NCI-H146 (cell line): ENCODE measurements at regions not wholly inside any gene's neighbourhood (a gene's known extent, or its start where the extent isn't known, plus 50 kb on each side); places are given as distances from the start of the nearest gene placed in this dataset.
"Not testable (repeated sequence)": the region's sequence is repeated elsewhere in the genome, so short reads cannot be mapped to it uniquely, and the experiment has no call there.

ENCODE experiments used
- DNase-seq: peaks from one replicate; lab custom pipeline; 2025; lab: John Stamatoyannopoulos, UW

- no peak for DNase-seq
Observed at GRCh38 chr6:165776691-165777090, 113.7 kb upstream of the PDE10A start.

GRCh38 chr6:165775721-165776120 lies 112.7 kb upstream of the PDE10A start:
- DNase-seq: no peak

GRCh38 chr6:165774903-165775601 lies 112.0 kb upstream of the PDE10A start:
- peak; percentile 5 for DNase-seq

- no peak for DNase-seq
Observed at GRCh38 chr6:165770397-165771082, 107.5 kb upstream of the PDE10A start.

- no peak for DNase-seq
Observed at GRCh38 chr6:165769884-165770283, 106.8 kb upstream of the PDE10A start.

- no peak for DNase-seq
Observed at GRCh38 chr6:165769401-165769800, 106.4 kb upstream of the PDE10A start.

DNA sequence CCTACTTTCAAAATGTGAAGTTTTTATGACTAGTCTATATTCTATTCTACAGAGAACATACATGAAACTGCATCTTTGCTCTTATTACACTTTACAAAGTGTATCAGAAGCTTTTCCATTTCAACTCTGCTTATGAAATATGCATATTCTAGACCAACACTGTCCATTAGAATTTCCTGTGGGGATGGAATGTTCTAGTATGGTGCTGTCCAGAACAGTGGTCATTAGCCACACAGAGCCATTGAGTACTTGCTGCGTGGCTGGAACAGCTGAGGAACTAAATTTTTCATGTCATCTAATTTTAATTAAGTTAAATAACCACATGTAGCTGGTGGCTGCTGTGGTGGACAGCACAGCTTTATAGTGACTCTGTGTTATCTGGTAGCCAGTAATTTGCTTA lies 105.9 kb upstream of the PDE10A start:
- no peak for DNase-seq

- DNase-seq: no peak
Observed at GRCh38 chr6:165767228-165767627, 104.2 kb upstream of the PDE10A start.

GRCh38 chr6:165766457-165766856 lies 103.4 kb upstream of the PDE10A start:
- DNase-seq: no peak

DNA sequence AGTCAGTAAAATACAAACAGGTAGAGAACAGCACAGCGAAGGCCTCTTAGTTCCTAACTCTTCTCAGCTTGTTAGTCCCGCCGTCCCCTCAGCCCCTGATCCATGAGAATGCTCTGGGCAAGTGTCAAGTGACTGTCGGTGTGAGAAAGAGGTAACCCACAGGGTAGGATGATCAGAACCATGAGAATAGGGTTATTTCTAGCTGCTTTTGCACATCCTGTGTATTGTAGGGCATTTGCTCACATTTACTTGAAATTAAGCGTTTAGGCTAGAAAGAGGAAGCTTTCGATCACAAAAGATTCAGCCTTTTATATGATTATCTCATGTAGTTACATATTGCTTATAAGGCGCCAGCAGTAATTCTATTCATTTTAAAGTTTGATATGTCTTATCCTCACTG lies 103.0 kb upstream of the PDE10A start:
- no peak for DNase-seq

DNA sequence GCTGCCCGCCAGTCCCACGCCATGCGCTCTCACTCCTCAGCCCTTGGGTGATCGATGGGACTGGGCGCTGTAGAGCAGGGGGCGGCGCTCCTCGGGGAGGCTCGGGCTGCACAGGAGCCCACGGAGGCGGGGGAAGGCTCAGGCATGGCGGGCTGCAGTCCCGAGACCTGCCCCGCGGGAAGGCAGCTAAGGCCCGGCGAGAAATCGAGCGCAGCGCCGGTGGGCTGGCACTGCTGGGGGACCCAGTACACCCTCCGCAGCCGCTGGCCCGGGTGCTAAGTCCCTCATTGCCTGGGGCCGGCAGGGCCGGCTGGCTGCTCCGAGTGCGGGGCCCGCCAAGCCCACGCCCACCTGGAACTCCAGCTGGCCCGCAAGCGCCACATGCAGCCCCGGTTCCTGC lies 102.2 kb upstream of the PDE10A start:
- not testable (repeated sequence) for DNase-seq

DNA sequence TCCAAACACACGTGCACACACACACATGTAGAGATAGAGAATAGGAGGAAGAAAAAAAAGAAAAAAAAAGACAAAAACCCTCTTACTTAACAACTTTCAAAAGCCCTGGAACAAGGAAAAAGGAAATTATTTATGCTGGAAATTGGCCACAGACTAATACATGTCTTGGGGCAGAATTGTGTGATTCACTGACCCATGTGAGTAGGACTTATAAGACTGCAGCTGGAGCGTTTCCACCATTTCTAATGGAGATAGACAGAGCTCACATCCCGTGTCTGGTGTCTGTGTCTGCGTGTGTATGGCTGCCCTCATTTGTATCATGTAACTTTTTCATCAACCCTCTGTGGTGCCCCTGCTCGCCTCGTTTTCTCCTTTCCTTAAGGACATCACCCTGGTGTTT lies 99.8 kb upstream of the PDE10A start:
- no peak for DNase-seq

GRCh38 chr6:165762125-165762524 lies 99.1 kb upstream of the PDE10A start:
- no peak for DNase-seq

DNA sequence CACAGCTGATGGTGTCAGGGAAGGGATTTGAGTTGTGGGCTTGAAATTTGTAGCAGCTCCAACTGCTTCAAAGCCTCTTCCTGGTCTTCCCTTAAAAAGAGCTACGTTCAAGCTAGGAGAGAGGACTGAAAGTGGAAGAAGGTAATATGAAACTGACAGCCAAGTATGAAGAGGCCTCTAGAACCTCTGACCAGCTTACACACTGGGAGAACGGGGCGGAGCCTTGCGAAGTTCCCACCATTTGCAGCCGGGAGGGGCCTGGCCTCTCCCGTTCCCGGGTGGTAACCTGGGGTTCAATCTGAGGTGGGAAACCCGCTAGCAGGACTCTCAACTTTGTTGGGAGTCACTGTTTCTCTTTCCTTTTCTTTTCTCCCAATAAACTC lies 97.8 kb upstream of the PDE10A start:
- no peak for DNase-seq

- no peak for DNase-seq
Observed at GRCh38 chr6:165760126-165760802, 97.2 kb upstream of the PDE10A start.

DNA sequence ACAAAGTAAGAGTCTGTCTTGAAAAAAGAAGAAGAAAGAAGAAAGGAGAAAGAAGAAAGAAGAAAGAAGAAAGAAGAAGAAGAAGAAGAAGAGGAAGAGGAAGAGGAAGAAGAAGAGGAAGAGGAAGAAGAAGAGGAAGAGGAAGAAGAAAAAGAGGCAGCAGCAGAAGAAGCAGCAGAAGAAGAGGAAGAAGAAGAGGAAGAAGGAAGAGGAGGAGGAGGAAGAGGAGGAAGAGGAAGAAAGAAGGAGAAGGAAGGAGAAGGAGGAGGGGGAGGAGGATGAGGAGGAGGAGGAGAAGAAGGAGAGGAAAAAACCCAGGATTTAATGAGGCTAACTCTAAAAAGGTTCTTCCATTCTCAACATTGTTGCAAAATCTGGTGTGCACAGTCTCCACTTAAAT lies 95.4 kb upstream of the PDE10A start:
- DNase-seq: no peak

- DNase-seq: no peak
Observed at GRCh38 chr6:165755583-165755982, 92.5 kb upstream of the PDE10A start.

DNA sequence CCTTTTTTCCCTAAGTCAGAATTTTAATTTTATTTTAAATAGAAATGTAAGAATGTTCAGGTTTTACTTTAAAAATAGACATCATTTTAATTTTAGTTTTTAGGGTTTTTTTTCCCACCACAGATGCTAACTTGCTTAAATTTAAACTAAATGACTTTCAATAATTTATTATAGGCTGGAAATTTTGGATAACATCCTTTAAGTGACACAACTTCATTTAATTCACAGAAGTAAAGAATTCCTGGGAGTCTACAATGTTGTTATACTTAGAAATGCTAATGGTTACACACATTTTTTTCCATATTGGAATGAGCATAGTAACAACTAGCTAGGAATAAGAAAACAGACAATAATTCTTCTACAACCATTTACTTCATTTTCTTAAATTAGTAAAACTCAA lies 90.5 kb upstream of the PDE10A start:
- no peak for DNase-seq

DNA sequence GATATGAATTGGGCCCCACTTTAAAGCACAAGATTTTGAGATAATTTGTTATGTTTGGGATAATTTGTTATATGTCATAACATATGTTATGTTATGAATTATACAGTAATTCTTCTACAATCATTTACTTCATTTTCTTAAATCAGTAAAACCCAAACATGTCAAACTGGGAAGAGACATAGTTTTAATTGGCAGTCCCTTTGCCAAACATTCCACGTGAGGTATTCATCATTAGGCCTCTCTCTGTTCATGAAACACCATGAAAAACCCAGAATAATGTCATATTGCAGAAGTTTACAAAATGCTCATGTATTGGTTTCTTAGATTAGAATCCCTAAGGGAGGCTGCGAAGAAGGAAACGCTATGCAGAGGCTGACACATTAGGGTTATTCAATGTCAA lies 89.4 kb upstream of the PDE10A start:
- DNase-seq: no peak

- no peak for DNase-seq
Observed at GRCh38 chr6:165751486-165751885, 88.4 kb upstream of the PDE10A start.

DNA sequence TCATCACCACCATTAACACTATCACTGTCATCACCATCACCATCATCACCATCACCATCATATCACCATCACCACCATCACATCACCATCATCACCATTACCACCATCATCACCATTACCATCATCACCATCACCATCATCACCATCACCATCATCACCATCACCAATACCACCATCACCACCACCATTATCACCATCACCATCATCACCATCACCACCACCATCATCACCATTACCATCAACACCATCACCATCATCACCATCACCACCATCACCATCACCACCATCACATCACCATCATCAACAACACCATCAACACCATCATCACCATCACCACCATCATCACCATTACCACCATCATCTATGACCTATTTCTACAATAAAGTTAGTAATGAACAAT lies 86.1 kb upstream of the PDE10A start:
- no peak for DNase-seq

GRCh38 chr6:165748390-165748789 lies 85.3 kb upstream of the PDE10A start:
- DNase-seq: no peak

GRCh38 chr6:165747963-165748362 lies 84.9 kb upstream of the PDE10A start:
- DNase-seq: no peak
